ENCODE measurements at regions not wholly inside any gene's neighbourhood (a gene's known extent, or its start where the extent isn't known, plus 50 kb on each side); places are given as distances from the start of the nearest gene placed in this dataset.

GRCh38 chr4:126262665-126263064, 947.9 kb downstream of the FAT4 start:
- no peak for DNase-seq

DNA sequence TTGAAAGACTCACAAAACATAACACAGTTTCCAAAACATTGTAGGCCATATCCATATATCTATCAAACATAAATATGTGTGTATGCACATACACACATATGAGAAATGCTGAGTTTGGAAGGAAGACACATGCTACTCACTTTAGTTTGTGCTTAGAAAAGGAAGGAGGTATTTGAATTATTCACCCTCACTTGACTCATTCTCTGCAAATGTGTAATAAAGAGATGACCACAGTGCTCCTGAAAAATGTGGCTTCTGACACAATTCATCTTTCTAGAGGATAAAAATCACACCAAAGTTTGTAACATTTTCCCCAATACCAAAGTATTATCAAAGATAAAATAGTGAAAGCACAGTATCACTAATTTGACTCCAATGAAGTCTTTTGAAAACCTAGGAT, 950.1 kb downstream of the FAT4 start:
- no peak for DNase-seq

DNA sequence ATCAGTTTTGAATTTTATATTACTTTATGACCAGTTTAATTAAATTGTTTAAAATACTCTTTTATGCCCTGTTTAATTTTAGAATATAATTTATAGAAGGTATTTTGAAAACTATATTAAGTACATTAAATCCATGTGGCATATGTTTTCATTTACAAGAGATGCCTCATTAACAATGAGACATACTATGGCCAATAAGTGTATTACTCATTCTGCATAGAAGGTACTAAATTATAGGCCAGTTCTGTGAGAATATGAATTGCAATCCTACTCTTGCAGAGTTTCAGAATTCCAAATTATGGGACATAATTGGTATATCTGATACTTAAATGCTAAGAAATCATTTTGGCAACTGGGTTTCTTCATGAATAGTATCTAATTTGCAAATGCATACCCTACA, 951.1 kb downstream of the FAT4 start:
- DNase-seq = no peak

- DNase-seq = no peak
These were observed 952.9 kb downstream of the FAT4 start for GRCh38 chr4:126267689-126268088.

DNA sequence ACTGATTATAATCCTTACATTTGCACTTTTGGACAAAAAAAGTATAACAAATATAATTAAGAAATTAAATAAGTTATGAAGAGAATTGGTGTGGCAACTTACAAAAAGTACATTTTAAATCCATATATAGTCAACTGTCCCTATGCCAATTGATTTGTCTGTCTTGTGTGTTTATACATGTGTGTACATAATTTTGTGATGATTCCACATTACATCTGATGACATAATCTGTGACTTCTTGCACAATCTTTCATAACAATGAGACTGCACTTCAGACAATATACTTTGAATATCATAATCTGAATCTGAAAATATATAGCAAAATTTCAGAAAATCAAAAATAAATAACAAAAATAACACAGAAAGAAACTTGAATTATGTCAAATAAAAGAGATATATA, 953.4 kb downstream of the FAT4 start:
- no peak for DNase-seq

DNA sequence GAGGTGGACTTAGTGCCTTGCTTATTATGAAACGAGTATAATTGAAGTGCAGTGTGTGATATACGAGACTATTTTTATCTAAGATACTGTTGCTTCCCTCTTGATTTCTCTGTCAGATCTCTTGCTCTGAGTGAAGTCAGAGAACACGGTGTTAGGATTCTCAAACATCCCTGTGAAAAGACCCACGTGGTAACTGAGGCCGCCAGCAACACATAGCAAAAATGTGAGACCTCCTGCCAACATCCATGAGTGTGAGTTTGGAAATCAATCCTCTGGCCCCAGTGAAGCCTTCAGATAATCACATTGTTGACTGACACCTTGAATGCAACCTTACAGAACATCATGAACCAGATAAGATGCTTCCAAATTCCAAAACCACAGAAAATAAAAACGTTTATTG, 954.4 kb downstream of the FAT4 start:
- DNase-seq = no peak

DNA sequence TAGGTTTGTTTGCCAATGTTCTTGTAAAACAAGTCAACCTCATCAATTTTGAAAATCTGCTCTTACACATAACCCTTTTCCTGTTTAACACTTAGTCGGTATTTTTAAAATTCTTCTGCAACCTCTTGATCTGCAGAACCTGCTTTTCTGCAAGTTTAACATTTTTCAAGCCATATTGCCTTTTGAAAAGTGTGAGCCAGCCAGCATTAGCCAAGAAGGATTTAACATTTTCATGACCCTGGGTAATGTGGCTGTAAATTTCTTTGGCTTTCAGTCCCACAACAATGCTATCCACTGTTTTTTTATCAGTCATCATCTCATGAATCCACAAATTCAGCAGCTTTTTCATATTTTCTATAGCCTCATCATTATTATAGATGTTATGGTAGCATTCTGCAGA, 956.5 kb downstream of the FAT4 start:
- no peak for DNase-seq

DNA sequence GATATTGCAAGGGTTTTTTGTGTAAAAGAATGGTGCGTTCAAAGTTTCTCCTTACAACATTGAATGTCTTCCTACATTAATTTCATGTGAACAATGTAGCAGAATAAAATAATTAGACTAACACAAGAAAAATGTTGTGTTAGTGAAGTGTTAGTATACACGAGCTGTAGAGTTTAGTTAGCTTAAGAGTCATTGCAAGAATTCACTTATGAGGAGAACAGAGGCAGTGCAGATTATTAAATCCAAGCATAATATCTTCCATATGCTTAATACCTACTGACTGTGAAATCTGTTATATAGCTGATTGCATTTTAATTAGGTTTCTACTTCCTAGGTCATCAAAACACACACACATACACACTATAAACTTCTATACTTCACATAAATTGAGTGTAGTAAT, 959.0 kb downstream of the FAT4 start:
- no peak for DNase-seq

- DNase-seq = no peak
These were observed 977.1 kb downstream of the FAT4 start for GRCh38 chr4:126291886-126292285.

DNA sequence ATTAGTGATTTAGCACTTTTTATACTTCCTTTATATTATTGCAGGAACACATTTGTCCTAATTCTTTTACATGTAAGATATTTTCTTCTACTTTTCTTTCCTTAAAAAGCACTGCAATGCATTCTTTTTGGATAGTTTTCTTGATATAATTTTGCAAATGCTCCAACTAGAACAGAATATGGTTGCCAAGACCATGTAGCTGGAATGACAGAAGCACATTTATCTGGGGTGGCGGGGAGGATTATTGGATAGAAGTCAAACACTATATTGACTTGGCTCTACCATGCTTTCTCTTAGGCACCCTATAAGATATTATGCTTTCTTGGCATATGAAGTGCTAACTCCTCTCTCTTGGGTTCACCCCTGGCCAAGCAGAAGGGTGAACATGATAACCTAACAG, 983.5 kb downstream of the FAT4 start:
- DNase-seq = no peak

GRCh38 chr4:126306152-126306869, 991.6 kb downstream of the FAT4 start:
- no peak for DNase-seq

GRCh38 chr4:126318376-126318775, 1003.6 kb downstream of the FAT4 start:
- DNase-seq = no peak

DNA sequence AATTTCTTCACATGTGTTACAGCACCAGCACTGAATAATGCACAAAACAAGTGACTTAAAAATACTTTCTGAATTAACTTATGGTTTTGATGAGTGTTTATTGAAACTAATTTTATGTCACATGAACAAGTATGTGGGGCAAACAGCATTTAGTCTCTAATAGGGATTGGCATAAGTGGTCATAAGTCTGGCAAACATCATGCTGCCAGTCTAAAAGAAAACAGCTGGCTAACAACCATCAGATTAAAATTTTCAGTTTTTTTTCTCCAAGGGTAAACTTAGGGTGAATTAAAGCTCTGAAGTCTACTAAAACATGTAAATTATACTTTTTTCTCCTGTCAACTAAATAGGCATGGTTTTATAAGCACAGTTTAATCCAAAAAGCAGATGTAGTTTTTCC, 1014.2 kb downstream of the FAT4 start:
- DNase-seq = no peak

GRCh38 chr4:126338548-126338947, 1023.8 kb downstream of the FAT4 start:
- no peak for DNase-seq

DNA sequence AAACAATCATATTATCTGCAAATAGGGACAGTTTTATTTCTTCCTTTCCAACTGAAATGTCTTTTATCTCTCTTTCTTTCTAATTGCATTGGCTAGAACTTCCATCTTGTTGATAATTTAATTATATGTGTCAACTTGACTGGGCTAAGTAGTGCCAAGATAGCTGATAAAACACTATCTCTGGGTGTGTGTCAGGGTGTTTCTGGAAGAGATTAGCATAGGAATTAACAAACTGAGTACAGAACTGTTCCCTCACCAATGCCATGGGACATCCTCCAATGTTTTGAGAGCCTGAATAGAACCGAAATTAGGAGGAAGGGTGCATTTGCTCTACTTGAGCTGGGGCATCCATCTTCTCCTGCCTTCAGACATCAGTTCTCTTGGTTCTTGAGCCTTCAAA, 1027.2 kb downstream of the FAT4 start:
- DNase-seq = no peak

GRCh38 chr4:126344472-126344871, 1029.7 kb downstream of the FAT4 start:
- DNase-seq = no peak

- DNase-seq = no peak
These were observed 1031.9 kb downstream of the FAT4 start for GRCh38 chr4:126346654-126347053.

GRCh38 chr4:126354784-126355183, 1040.0 kb downstream of the FAT4 start:
- DNase-seq = no peak

- no peak for DNase-seq
These were observed 1043.3 kb downstream of the FAT4 start for GRCh38 chr4:126358041-126358440.

GRCh38 chr4:126361287-126361686, 1046.5 kb downstream of the FAT4 start:
- DNase-seq = no peak

DNA sequence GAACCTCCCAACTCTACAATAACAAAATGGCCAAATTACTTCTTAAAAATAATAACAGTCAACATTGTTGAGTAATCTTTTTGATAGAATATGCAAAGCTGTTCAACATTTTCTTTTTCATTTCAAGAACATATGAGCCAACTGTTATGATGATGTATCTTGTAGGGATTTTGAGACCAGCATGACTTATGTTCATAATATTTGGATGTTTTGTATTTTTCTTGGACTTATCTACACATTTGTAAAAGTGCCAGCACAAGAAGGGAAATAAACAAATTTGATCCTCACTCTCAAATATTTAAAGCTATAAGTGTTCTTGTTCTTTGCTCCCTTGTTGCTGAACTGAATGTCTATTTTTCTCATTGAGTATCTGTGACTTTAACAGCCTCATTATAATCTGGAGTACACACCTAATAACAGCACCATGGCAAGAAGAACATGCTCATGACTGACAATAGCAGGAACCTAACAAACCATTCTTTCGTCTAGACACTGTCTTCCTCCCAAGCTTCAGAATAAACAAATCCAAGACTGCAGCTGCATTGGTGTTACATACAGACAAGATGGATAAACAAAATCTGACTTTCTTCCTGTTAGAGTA, 1049.7 kb downstream of the FAT4 start:
- no peak for DNase-seq

- no peak for DNase-seq
These were observed 1054.3 kb downstream of the FAT4 start for GRCh38 chr4:126369076-126369475.

GRCh38 chr4:126372634-126373033, 1057.9 kb downstream of the FAT4 start:
- DNase-seq = no peak

- DNase-seq = no peak
These were observed 1060.8 kb downstream of the FAT4 start for GRCh38 chr4:126375462-126376054.

GRCh38 chr4:126385954-126386353, 1071.2 kb downstream of the FAT4 start:
- no peak for DNase-seq
